AG04450 (cell line): ENCODE measurements at regions not wholly inside any gene's neighbourhood (a gene's known extent, or its start where the extent isn't known, plus 50 kb on each side); places are given as distances from the start of the nearest gene placed in this dataset.

Experiments used
- CTCF ChIA-PET: fragments of 300-600, 350-600 bp; formaldehyde crosslinking; extraction: SDS; loops from one replicate; lab custom pipeline; 2022; ENCODE audit warnings: antibody characterized with exemption, inconsistent platforms; lab: Charles Lee
- POLR2A ChIA-PET: fragments of 350-600 bp; formaldehyde crosslinking; extraction: SDS; loops from one replicate; lab custom pipeline; 2021; ENCODE audit warnings: antibody characterized with exemption, inconsistent platforms; lab: Yijun Ruan, JAX
- DNase-seq: peaks from one replicate; pipeline ENCODE4 v3.0.0-alpha.2; 2011; ENCODE audit warnings: low read depth, low spot score
- H3K27ac ChIP-seq: one replicate; pipeline ENCODE4 v1.5.1; 2012; ENCODE audit warnings: low read depth, low read length, control low read depth
- H3K27me3 ChIP-seq: one replicate; pipeline ENCODE4 v1.6.0; 2012; ENCODE audit warnings: low read length; ENCODE audit not compliant: control insufficient read depth, insufficient read depth
- H3K4me3 ChIP-seq: 2 replicates; pipeline ENCODE4 v1.5.1; 2011; ENCODE audit warnings: mild to moderate bottlenecking, low read depth, low read length, control low read depth
- H3K9me3 ChIP-seq: 2 replicates; pipeline ENCODE4 v1.5.1; 2012; ENCODE audit warnings: low read length; ENCODE audit not compliant: control insufficient read depth, insufficient read depth
- CTCF ChIP-seq: IDR thresholded peaks from 2 replicates; pipeline ENCODE4 v1.5.1; 2011; ENCODE audit warnings: low read depth, low read length, control low read depth, inconsistent platforms

DNA sequence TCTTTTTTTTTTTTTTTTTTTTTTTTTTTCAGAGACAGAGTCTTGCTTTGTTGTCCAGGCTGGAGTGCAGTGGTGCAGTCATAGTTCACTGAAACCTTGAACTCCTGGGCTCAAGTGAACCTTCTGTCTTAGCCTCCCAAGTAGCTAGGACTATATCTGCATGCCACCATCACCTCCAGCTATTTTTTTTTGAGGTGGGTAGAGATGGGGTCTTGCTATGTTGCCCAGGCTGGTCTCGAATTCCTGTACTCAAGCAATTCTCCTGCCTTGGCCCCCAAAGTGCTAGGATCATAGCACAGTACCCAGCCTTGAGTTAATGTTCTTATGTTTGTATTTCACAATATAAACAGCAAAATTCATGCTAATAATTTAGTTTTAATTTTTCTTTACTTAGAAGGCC lies 62.9 kb upstream of the IGFBP2 start:
- DNase-seq = no peak
- no peak overlapping the region for H3K4me3 ChIP-seq
- no peak for TF ChIP-seq CTCF
- ChIA-PET CTCF (no interaction called here), POLR2A (interaction anchor here (0.6 kb wide), 2 partner anchors 90 to 116 kb away, joined by 3 to 10 read pairs; no protein-coding TSS in a partner anchor)
- peaks cover 5% of the 10 kb centered on the region for H3K27me3 ChIP-seq
- H3K27ac ChIP-seq = no peak overlapping the region
- H3K9me3 ChIP-seq = peaks cover 6% of the 10 kb centered on the region

GRCh38 chr2:216571178-216571908 lies 61.9 kb upstream of the IGFBP2 start:
- peaks cover 5% of the 10 kb centered on the region for H3K27me3 ChIP-seq
- no peak overlapping the region for H3K27ac ChIP-seq
- DNase-seq = no peak
- POLR2A ChIA-PET = no interaction called here
- H3K4me3 ChIP-seq = no peak overlapping the region
- no peak for TF ChIP-seq CTCF
- CTCF ChIA-PET = no interaction called here
- peaks cover 6% of the 10 kb centered on the region; the same call in 1 of the 2 replicates for H3K9me3 ChIP-seq

GRCh38 chr2:216571909-216572513 lies 61.2 kb upstream of the IGFBP2 start:
- peaks cover 5% of the 10 kb centered on the region for H3K27me3 ChIP-seq
- POLR2A ChIA-PET = no interaction called here
- 0 out of 2 replicates have a peak, but pooled peaks cover 4% of the 10 kb centered on the region for H3K9me3 ChIP-seq
- no peak overlapping the region for H3K27ac ChIP-seq
- DNase-seq = no peak
- no peak overlapping the region for H3K4me3 ChIP-seq
- TF ChIP-seq CTCF = no peak
- CTCF ChIA-PET = no interaction called here

- POLR2A ChIA-PET = no interaction called here
- CTCF ChIA-PET = no interaction called here
- Histone ChIP-seq H3K9me3 (0 out of 2 replicates have a peak, but pooled peaks cover 4% of the 10 kb centered on the region), H3K27ac (no peak overlapping the region), H3K4me3 (no peak overlapping the region), H3K27me3 (peaks cover 5% of the 10 kb centered on the region)
- TF ChIP-seq CTCF = no peak
- DNase-seq = no peak
Observed at GRCh38 chr2:216572582-216573578, 60.3 kb upstream of the IGFBP2 start.
